ENCODE measurements at regions not wholly inside any gene's neighbourhood (a gene's known extent, or its start where the extent isn't known, plus 50 kb on each side); places are given as distances from the start of the nearest gene placed in this dataset.

DNA sequence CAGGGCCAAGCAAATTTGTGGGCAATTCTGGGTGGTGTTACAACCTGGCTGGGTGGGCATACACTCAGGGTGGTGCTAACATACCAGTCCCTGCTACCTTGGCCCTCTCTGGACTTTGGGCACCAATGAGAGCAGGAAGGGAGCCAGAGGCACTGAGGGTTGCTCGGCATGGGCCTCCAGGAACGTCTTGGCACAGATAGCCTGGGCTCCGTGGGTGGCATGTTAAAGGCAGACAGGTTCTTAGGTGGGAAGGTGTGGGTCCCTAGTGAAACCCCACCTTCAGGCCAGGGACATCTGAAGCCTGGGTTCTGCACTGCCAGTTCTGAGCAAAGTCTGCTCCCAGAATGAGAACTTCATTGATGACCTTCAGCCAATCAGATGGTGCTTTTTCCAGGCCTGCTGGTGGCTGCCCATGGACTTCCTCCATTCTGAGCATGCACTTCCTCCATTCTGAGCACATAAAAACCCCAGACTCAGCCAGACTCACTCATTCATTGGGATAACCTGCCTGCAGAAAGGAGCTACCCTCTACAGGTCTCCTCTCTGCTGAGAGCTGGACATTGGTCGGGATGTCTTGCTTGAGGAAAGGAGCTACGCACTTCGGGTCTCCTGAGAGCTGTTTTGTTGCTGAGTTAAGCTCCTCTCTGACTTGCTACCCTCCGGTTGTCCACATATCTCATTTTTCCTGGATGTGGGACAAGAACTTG, 2567.1 kb downstream of the PCDH9 start:
- H3K27ac ChIP-seq = no peak overlapping the region
- no peaks in the 10 kb centered on the region for H3K9me3 ChIP-seq
- no peak overlapping the region for H3K4me3 ChIP-seq (replicated peaks in 1 of 3)
- no peak for TF ChIP-seq POLR2A (IDR thresholded peaks at IDR 0.05)
- TF ChIP-seq, protein P1, sequence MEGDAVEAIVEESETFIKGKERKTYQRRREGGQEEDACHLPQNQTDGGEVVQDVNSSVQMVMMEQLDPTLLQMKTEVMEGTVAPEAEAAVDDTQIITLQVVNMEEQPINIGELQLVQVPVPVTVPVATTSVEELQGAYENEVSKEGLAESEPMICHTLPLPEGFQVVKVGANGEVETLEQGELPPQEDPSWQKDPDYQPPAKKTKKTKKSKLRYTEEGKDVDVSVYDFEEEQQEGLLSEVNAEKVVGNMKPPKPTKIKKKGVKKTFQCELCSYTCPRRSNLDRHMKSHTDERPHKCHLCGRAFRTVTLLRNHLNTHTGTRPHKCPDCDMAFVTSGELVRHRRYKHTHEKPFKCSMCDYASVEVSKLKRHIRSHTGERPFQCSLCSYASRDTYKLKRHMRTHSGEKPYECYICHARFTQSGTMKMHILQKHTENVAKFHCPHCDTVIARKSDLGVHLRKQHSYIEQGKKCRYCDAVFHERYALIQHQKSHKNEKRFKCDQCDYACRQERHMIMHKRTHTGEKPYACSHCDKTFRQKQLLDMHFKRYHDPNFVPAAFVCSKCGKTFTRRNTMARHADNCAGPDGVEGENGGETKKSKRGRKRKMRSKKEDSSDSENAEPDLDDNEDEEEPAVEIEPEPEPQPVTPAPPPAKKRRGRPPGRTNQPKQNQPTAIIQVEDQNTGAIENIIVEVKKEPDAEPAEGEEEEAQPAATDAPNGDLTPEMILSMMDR (IDR thresholded peaks at IDR 0.05) = no peak
- no peaks in the 10 kb centered on the region for H3K36me3 ChIP-seq
- H3K4me1 ChIP-seq = no peaks in the 10 kb centered on the region
- H3K27me3 ChIP-seq = no peaks in the 10 kb centered on the region
- 86 to 100% methylated on average over 7 of the region's 7 CpGs for WGBS, 2 donors
- DNase-seq = no peak
- intact Hi-C loops (cut with DNase I) = no loop called here

DNA sequence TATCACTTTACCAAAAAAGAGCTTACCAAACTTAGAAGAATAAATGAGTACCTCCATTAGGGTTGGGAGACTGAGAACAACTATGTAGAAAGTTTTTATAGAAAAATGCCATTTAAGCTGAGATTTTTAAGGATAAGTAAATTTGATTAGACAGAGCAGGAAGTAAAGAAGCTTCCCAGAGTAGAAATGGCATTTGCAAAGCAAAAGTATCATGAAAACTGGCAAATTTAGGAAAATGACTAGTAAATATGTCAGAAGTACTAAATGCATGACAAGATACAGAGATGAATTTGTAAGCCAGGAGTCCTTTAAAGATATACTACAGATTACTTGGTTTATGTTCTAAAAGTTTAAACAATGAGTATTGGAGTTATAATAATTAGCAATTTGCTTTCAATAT, 2581.8 kb downstream of the PCDH9 start:
- Histone ChIP-seq H3K9me3 (no peaks in the 10 kb centered on the region), H3K4me3 (replicated peaks in 1 of 3) (no peak overlapping the region), H3K27me3 (no peaks in the 10 kb centered on the region), H3K27ac (no peak overlapping the region), H3K4me1 (no peaks in the 10 kb centered on the region), H3K36me3 (no peaks in the 10 kb centered on the region)
- no peak for TF ChIP-seq POLR2A (IDR thresholded peaks at IDR 0.05)
- TF ChIP-seq, protein P1 (IDR thresholded peaks at IDR 0.05) = no peak
- DNase-seq = no peak
- intact Hi-C loops (cut with DNase I) = no loop called here

DNA sequence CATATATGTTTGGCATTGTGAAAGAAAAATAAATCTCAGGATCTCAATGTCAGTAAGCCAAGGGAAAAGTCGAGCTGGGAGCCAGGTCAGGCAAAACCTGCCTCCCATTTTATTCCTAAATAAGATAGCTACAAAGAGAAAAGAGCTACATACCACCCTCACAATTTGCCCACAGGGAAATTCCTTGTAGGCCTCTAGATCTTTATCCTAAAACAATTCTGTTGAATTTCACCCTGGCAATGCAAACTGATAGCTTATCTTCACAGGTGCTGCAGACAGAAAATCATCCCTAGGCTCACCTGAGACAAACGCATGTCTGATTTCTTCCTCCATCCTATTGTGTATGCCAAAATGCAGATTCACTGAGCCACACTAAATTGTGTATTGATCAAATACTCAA, 2587.1 kb downstream of the PCDH9 start:
- 60% methylated on average over 2 of the region's 2 CpGs for WGBS, 2 donors
- H3K4me3 ChIP-seq (replicated peaks in 1 of 3) = no peak overlapping the region
- H3K27me3 ChIP-seq = no peaks in the 10 kb centered on the region
- H3K4me1 ChIP-seq = no peaks in the 10 kb centered on the region
- H3K9me3 ChIP-seq = no peaks in the 10 kb centered on the region
- TF ChIP-seq, protein P1 (IDR thresholded peaks at IDR 0.05) = no peak
- TF ChIP-seq POLR2A (IDR thresholded peaks at IDR 0.05) = no peak
- DNase-seq = no peak
- H3K36me3 ChIP-seq = no peaks in the 10 kb centered on the region
- intact Hi-C loops (cut with DNase I) = no loop called here
- H3K27ac ChIP-seq = no peak overlapping the region

GRCh38 chr13:64640002-64640401, 2590.1 kb downstream of the PCDH9 start:
- WGBS, 2 donors = 72 to 81% methylated on average over 2 of the region's 2 CpGs
- TF ChIP-seq, protein P1 (IDR thresholded peaks at IDR 0.05) = no peak
- no peak for TF ChIP-seq POLR2A (IDR thresholded peaks at IDR 0.05)
- H3K36me3 ChIP-seq = no peaks in the 10 kb centered on the region
- H3K9me3 ChIP-seq = no peaks in the 10 kb centered on the region
- intact Hi-C loops (cut with DNase I) = no loop called here
- no peaks in the 10 kb centered on the region for H3K27me3 ChIP-seq
- H3K4me3 ChIP-seq (replicated peaks in 1 of 3) = no peak overlapping the region
- no peaks in the 10 kb centered on the region for H3K4me1 ChIP-seq
- DNase-seq = no peak
- no peak overlapping the region for H3K27ac ChIP-seq

GRCh38 chr13:64639206-64639605, 2590.9 kb downstream of the PCDH9 start:
- TF ChIP-seq POLR2A (IDR thresholded peaks at IDR 0.05) = no peak
- Histone ChIP-seq H3K9me3 (no peaks in the 10 kb centered on the region), H3K36me3 (no peaks in the 10 kb centered on the region), H3K27me3 (no peaks in the 10 kb centered on the region), H3K4me1 (no peaks in the 10 kb centered on the region), H3K4me3 (replicated peaks in 1 of 3) (no peak overlapping the region), H3K27ac (no peak overlapping the region)
- DNase-seq = no peak
- intact Hi-C loops (cut with DNase I) = no loop called here
- 85 to 91% methylated on average over 3 of the region's 3 CpGs for WGBS, 2 donors
